GM18505 (cell line): ENCODE measurements at regions not wholly inside any gene's neighbourhood (a gene's known extent, or its start where the extent isn't known, plus 50 kb on each side); places are given as distances from the start of the nearest gene placed in this dataset.

Experiments used
- ATAC-seq: cut with Tn5 transposase; IDR thresholded peaks from one replicate; pipeline ENCODE4 v1.9.1; 2021; ENCODE audit not compliant: unreplicated experiment
- POLR2A ChIP-seq: IDR thresholded peaks from 4 replicates; pipeline ENCODE4 v1.6.1; 2011; ENCODE audit warnings: borderline replicate concordance; ENCODE audit not compliant: insufficient read depth, insufficient read length; ENCODE audit errors: extremely low read depth

DNA sequence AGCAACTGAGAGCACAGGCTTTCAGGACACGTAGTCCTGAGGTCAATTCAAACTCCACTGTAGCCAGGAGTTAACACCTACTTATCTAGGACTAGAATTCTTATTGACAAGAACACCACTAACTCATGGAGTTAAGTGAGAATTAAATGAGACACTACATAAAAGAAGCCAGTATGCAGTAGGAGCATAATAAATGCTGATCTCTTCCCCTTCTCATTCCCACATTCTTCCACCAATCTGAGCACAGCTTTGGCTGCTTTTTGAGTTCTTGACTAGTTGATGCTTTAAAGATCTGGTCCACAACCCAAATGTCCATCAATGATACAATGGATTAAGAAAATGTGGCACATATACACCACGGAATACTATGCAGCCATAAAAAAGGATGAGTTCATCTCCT is 55.2 kb downstream of the TTC32 start:
- TF ChIP-seq POLR2A, result no peak
- ATAC-seq, result no peak

GRCh38 chr2:19846030-19846429 is 55.8 kb downstream of the TTC32 start:
- ATAC-seq, result no peak
- no peak for TF ChIP-seq POLR2A

DNA sequence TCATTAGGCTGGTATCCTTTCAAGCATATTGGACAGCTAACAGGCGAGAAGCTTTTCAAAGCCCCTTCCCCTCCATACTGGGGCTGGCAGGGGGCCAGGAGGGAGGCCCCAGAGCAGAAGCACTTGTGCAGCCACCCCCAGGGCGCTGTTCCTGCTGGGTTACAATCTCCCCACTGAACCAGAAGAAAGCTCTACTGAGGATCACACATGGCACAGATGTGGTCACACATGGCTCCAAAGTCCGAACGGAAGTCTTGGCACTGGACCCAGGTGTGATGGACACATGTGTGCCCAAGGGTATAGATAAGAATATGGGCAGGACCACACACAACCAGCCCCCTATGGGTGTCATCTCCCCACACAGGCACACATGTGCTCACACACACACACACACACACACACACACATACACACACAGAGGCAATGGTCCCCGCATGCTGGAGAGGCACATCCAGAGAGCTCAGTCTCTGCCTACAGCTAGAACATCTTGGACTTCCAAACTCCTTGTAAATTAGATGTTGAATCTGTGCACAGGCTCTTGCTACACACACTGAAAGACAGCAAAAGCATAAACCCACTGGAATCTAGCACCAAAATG is 56.4 kb downstream of the TTC32 start:
- no peak for TF ChIP-seq POLR2A
- ATAC-seq, result no peak

GRCh38 chr2:19844750-19845149 is 57.0 kb downstream of the TTC32 start:
- no peak for ATAC-seq
- TF ChIP-seq POLR2A, result no peak

- TF ChIP-seq POLR2A, result no peak
- ATAC-seq, result no peak
These were observed 57.7 kb downstream of the TTC32 start for GRCh38 chr2:19843992-19844515.

DNA sequence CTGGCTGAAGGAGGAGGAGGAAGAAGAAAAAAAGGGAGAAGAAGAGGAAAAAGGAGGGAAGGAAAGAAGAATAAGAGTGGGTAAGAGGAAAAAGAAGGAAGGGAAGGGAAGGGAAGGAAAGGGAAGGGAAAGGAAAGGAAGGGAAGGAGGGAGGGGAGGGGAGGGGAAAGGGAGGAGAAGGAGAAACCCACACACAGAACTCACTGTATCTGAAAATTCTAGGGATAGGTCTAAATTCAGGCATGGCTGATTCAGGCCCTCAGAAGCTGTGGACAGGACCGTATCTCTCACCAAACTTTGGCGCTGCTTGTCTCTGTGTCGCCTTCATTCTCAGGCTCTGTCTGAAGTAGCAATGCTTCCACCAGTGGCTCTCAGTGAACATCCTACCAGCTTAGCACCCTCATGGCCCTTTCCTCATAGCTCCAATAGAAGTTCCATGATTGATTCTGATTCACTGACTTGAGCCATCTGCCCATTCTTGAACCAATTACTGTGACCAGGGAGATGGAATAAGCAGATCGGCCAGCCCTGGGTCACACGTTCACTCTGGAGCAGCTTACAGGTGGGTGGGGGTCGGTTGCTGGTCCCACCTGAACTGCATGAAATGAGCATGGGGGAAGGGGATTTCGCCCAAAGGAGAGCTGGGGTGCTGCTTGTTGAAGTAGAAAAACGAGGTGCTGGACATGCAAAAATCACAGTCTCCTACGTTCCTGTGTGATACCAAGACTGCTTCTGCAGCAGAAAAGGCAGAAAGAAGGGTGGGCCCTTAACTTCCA is 59.7 kb downstream of the TTC32 start:
- no peak for ATAC-seq
- no peak for TF ChIP-seq POLR2A

DNA sequence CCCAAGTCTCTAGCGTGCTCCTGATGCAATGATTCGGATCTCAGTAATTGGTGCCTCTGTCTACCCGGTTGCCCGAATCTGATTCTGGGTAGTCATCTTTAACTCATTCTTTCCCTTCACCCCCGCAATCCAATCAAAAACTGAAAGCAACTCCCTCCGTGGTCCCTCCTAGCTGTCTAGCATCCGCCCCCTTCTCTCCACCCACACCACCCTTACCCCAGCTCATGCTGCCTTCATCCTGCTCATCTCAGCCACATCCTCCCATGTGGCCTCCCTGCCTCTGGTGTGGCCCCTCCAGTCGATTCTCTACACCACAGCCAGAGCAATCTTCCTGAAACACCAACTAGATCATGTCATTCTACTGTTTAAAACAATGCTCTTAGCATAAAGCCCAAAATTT is 62.3 kb downstream of the TTC32 start:
- ATAC-seq, result no peak
- TF ChIP-seq POLR2A, result no peak

- no peak for TF ChIP-seq POLR2A
- ATAC-seq, result no peak
These were observed 63.2 kb downstream of the TTC32 start for GRCh38 chr2:19838616-19839015.

DNA sequence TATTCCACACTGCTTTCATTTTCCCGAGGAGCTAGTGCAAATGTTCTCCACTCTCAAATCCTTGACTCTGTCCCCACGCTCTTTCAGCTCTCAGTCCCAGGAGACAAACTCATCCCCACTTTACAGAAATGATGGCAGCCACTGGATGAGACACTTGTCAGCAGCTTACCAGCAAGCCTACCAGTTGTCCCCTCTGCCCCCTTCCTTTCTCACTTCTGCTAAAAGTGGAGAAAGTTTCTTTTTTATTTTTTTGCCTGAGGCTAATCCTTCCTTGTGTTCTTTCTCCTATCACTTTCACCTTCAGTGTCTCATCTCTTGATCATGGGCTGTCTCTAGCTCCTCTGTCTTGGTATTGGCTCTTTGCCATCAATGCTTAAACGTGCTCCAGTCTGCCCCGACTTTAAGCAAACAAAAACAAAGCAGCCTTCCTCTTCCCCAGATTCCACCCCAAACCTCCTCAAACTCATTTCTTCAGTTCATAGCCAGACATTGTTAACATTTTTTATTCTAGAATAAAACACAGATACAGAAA is 64.5 kb downstream of the TTC32 start:
- TF ChIP-seq POLR2A, result no peak
- no peak for ATAC-seq

- no peak for ATAC-seq
These were observed 66.0 kb downstream of the TTC32 start for GRCh38 chr2:19835781-19836281.

DNA sequence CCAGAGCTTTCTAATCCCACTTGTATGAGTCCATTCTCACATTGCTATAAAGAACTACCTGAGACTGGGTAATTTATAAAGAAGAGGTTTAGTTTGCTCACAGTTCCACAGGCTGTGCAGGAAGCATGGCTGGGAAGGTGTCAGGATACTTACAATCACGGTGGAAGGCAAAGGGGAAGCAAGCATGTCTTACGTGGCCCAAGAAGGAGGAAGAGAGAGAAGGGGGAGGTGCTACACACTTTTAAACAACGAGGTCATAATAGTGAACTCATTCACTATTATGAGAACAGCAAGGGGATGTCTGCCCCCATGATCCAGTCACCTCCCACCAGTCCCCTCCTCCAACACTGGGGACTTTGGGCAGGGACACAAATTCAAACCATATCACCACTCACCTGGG is 67.8 kb downstream of the TTC32 start:
- TF ChIP-seq POLR2A, result no peak
- no peak for ATAC-seq

More at GRCh38 chr2:19835781-19836281, 66.0 kb downstream of the TTC32 start:
- TF ChIP-seq POLR2A, result no peak

DNA sequence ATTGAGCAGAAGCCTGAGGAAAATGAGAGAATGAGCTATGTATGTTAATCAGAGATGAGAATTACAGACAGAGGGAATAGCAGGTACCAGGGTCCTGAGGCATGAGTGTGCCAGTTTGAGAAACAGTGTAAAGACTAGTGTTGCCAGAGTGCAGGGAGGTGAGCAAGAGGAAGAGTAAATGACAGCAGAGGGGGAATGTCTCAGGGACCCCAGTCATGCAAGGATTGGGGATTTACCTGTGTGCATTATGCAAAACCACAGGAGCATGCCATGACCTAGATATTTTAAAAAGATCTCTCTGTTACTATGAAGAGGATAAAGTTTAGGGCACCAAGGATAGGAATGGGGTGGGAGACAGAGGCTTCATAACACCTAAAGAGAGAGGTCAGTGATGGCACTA is 72.1 kb downstream of the TTC32 start:
- ATAC-seq, result no peak
- TF ChIP-seq POLR2A, result no peak

DNA sequence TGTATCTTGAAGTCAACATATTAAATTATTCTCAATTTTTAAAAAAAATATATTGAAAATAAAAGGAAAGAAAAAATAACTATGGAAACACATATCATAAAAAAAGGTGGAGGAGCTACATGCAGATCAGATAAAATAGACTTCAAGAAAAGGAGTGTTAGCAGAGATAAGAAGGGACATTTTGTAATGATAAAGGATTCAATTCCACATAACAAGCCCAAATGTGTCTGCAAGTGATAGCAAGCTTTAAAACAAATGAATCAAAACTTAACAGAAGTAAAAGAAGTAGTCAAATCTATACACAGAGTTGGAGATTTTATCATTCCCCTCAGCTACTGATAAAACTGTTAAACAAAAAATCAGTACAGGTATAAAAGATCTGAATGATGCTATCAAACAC is 74.9 kb downstream of the TTC32 start:
- no peak for ATAC-seq
- no peak for TF ChIP-seq POLR2A

DNA sequence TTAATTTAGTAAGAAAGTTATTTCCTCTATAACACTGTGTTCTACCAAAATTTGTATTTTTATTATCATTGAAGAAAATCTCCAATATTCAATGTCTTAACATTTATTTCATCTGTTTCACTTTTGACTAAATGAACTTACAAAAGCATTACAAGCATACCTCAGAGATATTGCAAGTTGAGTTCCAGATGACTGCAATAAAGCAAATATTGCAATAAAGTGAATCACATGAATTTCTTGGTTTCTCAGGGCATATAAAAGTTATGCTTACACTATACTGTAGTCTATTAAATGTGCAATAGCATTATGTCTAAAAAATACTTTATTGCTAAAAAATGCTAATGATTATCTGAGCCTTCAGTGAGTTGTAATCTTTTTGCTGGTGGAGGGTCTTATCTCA is 78.3 kb downstream of the TTC32 start:
- no peak for ATAC-seq
- TF ChIP-seq POLR2A, result no peak

GRCh38 chr2:19819097-19820065 is 82.4 kb downstream of the TTC32 start:
- ATAC-seq, result no peak
- no peak for TF ChIP-seq POLR2A
